Natural killer cell (primary cell): ENCODE measurements at regions not wholly inside any gene's neighbourhood (a gene's known extent, or its start where the extent isn't known, plus 50 kb on each side); places are given as distances from the start of the nearest gene placed in this dataset.

Source experiments
- ATAC-seq, 3 donors: fragments of 150-1000 bp in 2 of 3; fragments of 200-7000 bp in 1 of 3; cut with Tn5 transposase; 1 replicate in 1 of 3; 2 replicates in 2 of 3; pipeline ENCODE4 v1.10.0; 2021; ENCODE audit warnings: mild to moderate bottlenecking in 2 of 3, moderate library complexity in 2 of 3
- DNase-seq, 2 donors: peaks; one replicate each; pipeline versions ENCODE4 v3.0.0 to v3.0.0-alpha.2; 2013 to 2021; ENCODE audit warnings: mixed read lengths in 1 of 2
- H3K27ac ChIP-seq: one replicate; pipeline ENCODE4 v1.5.1; 2013; ENCODE audit warnings: mild to moderate bottlenecking, low read length
- H3K27me3 ChIP-seq: one replicate; pipeline ENCODE4 v1.6.1; 2013; ENCODE audit warnings: low read length; ENCODE audit not compliant: control insufficient read depth, insufficient read depth
- H3K36me3 ChIP-seq: one replicate; pipeline ENCODE4 v1.6.1; 2013; ENCODE audit warnings: low read length; ENCODE audit not compliant: control insufficient read depth, insufficient read depth
- H3K4me1 ChIP-seq: one replicate; pipeline ENCODE4 v1.6.1; 2013; ENCODE audit warnings: low read length; ENCODE audit not compliant: control insufficient read depth, insufficient read depth
- H3K4me3 ChIP-seq: one replicate; pipeline ENCODE4 v1.5.1; 2013; ENCODE audit warnings: low read length
- H3K9me3 ChIP-seq: one replicate; pipeline ENCODE4 v1.6.1; 2013; ENCODE audit warnings: low read length; ENCODE audit not compliant: control insufficient read depth, insufficient read depth
- H3K27ac Mint-ChIP-seq, 2 donors: one replicate each; pipeline ENCODE4 v1.8.0; 2022; ENCODE audit warnings: mild to moderate bottlenecking in 2 of 2, mixed read lengths in 2 of 2, moderate library complexity in 1 of 2
- H3K27me3 Mint-ChIP-seq, 2 donors: one replicate each; pipeline ENCODE4 v1.8.0; 2022; ENCODE audit warnings: low read depth in 2 of 2, mixed read lengths in 2 of 2
- H3K36me3 Mint-ChIP-seq: one replicate; pipeline ENCODE4 v1.8.0; 2022; ENCODE audit warnings: mixed read lengths
- H3K4me1 Mint-ChIP-seq, 2 donors: one replicate each; pipeline ENCODE4 v1.8.0; 2022; ENCODE audit warnings: mixed read lengths in 2 of 2
- H3K4me3 Mint-ChIP-seq: one replicate; pipeline ENCODE4 v1.8.0; 2022; ENCODE audit warnings: mild to moderate bottlenecking, moderate library complexity, mixed read lengths
- H3K9me3 Mint-ChIP-seq, 2 donors: one replicate each; pipeline ENCODE4 v1.8.0; 2022; ENCODE audit warnings: mixed read lengths in 2 of 2
- WGBS: methylation state at CpG from one replicate; pipeline ENCODE4 v1.1.7; 2013; ENCODE audit warnings: missing lambda C conversion rate; ENCODE audit not compliant: insufficient coverage; 5-methylcytosine and 5-hydroxymethylcytosine counted together
- intact Hi-C: fragments of 100-400 bp; cut with micrococcal nuclease; formaldehyde crosslinking; loops from one replicate; pipeline ENCODE4 v1.14.2; 2022
- TF ChIP-seq, protein P1 (sequence below): fragments of 200-600 bp; IDR thresholded peaks from one replicate; pipeline ENCODE4 v1.8.0; 2022; ENCODE audit warnings: antibody characterized with exemption

DNA sequence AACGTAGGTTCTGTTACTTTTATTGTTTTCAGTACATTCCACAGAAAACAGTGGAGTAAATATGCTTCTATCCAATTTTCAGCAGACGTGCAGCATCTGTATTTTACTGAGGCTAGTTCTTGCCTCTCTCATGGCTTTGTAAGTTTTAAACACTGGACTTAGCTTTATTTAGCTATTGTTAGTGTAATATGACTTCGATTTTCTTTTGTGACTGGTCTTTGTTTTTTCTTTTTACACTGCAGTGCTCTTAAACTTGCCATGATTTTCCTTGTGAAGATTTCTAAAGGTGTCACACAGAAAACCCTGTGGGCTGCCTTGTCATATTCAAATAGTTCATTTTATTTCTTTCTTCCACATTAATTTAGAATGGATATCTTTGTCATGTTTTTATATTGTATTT lies 1234.9 kb upstream of the CITED2 start:
- H3K27ac ChIP-seq = no peak overlapping the region
- intact Hi-C loops = no loop called here
- peaks cover 2 to 3% of the 10 kb centered on the region in 2 donors for H3K9me3 Mint-ChIP-seq

DNA sequence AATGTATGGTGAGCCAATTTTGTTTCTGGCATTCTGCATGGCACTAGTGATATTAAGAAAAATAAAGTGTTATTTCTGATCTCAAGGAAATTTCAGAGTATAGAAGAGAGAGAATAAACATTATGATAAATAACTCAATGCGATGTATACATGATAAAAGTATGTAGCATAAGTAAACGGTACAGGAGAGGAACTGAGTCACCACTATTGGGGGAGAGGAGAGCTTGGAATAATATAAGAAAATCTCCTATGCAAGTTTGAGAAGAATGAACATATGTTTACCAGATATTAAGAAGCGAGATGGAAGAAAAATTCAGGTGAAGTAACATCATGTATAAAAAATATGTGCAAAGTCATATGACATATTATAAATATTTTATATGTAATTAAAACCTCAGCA lies 1230.3 kb upstream of the CITED2 start:
- WGBS = 92% methylated on average over 2 of the region's 3 CpGs
- H3K4me1 ChIP-seq = no peaks in the 10 kb centered on the region
- Mint-ChIP-seq H3K36me3 (no peaks in the 10 kb centered on the region), H3K4me3 (no peak overlapping the region), H3K27ac (no peak overlapping the region), H3K4me1 (no peaks in the 10 kb centered on the region), H3K9me3 (peaks cover 0 to 12% of the 10 kb centered on the region in 2 donors), H3K27me3 (no peaks in the 10 kb centered on the region)
- no peak overlapping the region for H3K27ac ChIP-seq
- TF ChIP-seq, protein P1, sequence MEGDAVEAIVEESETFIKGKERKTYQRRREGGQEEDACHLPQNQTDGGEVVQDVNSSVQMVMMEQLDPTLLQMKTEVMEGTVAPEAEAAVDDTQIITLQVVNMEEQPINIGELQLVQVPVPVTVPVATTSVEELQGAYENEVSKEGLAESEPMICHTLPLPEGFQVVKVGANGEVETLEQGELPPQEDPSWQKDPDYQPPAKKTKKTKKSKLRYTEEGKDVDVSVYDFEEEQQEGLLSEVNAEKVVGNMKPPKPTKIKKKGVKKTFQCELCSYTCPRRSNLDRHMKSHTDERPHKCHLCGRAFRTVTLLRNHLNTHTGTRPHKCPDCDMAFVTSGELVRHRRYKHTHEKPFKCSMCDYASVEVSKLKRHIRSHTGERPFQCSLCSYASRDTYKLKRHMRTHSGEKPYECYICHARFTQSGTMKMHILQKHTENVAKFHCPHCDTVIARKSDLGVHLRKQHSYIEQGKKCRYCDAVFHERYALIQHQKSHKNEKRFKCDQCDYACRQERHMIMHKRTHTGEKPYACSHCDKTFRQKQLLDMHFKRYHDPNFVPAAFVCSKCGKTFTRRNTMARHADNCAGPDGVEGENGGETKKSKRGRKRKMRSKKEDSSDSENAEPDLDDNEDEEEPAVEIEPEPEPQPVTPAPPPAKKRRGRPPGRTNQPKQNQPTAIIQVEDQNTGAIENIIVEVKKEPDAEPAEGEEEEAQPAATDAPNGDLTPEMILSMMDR = no peak
- intact Hi-C loops = no loop called here
- H3K36me3 ChIP-seq = no peaks in the 10 kb centered on the region
- H3K4me3 ChIP-seq = no peak overlapping the region
- no peaks in the 10 kb centered on the region for H3K9me3 ChIP-seq
- ATAC-seq = no peak
- no peak for DNase-seq
- H3K27me3 ChIP-seq = no peaks in the 10 kb centered on the region

More for the DNA sequence above, 1234.9 kb upstream of the CITED2 start:
- Histone ChIP-seq H3K9me3 (no peaks in the 10 kb centered on the region), H3K36me3 (no peaks in the 10 kb centered on the region), H3K4me1 (no peaks in the 10 kb centered on the region), H3K4me3 (no peak overlapping the region), H3K27me3 (no peaks in the 10 kb centered on the region)
- Mint-ChIP-seq H3K27ac (no peak overlapping the region), H3K36me3 (no peaks in the 10 kb centered on the region), H3K4me1 (no peaks in the 10 kb centered on the region), H3K4me3 (no peak overlapping the region), H3K27me3 (no peaks in the 10 kb centered on the region)
- no peak for ATAC-seq
- DNase-seq = no peak
- 79% methylated on average over 2 of the region's 3 CpGs for WGBS
- TF ChIP-seq, protein P1 = no peak

DNA sequence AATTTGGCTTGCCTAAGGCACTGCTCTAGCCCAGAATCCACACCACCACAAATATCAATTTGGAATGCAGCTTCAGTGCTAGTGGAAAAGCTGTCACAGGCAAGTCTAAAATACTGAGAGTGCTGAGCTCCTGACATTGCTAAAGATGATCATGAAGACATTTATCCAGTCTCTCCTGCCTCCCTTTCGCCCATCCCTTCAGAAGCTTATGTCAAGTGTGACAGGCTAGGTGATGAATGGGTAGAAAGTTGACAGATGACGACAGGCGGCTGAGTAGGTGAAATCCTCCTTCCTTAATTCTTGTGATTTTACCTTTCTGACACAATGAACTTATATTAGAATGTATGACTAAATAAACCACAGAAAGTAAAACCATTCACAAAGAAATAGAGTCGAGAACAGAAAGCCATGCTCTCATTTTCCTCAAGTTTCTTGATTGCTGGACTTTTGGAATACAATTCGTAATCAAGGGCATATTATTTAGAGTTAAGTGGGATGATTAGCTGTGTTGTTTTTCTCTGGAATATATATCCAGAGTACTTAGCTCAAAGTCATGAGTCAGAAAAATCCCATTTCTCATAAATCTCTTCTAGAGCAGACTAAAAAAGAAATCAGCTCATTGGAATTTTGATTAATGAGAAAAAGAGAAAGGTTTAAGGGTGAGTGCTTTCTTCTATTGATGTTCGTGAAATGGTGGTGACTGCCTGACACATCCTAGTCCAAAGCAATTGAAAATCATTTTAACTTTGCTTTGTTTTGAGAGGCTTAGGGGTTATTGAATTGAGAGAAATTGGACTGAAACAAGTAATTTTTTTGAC lies 1228.2 kb upstream of the CITED2 start:
- H3K27me3 ChIP-seq = no peaks in the 10 kb centered on the region
- Mint-ChIP-seq H3K27ac (no peak overlapping the region), H3K4me3 (no peak overlapping the region), H3K36me3 (no peaks in the 10 kb centered on the region), H3K9me3 (peaks cover 3 to 12% of the 10 kb centered on the region in 2 donors), H3K27me3 (no peaks in the 10 kb centered on the region), H3K4me1 (no peaks in the 10 kb centered on the region)
- DNase-seq (no peak), ATAC-seq (no peak)
- no peak overlapping the region for H3K4me3 ChIP-seq
- intact Hi-C loops = no loop called here
- H3K9me3 ChIP-seq = no peaks in the 10 kb centered on the region
- 90% methylated on average over 2 of the region's 6 CpGs for WGBS
- H3K27ac ChIP-seq = no peak overlapping the region
- no peaks in the 10 kb centered on the region for H3K36me3 ChIP-seq
- H3K4me1 ChIP-seq = no peaks in the 10 kb centered on the region
- TF ChIP-seq, protein P1 = no peak
